ENCODE measurements at regions not wholly inside any gene's neighbourhood (a gene's known extent, or its start where the extent isn't known, plus 50 kb on each side); places are given as distances from the start of the nearest gene placed in this dataset.
"Not testable (repeated sequence)": the region's sequence is repeated elsewhere in the genome, so short reads cannot be mapped to it uniquely, and the experiment has no call there.

DNA sequence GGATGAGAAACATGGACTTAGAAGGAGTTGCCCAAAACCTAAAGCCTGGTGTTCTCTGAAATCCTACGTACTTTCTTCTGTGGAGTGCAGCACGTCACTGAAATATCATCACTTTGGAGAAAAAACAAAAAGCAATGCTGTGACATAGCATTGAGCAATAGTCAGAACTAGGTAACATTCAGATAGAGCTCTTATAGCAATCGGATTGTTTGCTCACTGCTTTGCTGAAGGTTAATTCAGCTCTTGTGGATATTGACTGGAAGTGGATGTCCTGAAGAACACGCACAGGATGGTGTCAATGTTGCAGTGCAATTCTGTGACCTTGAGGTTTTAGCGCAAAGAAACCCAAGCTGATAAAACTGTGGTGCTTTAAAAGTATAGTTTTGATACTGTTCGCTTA, 114.2 kb upstream of the GRXCR1 start:
- H3K27ac Mint-ChIP-seq, result no peak overlapping the region
- H3K36me3 Mint-ChIP-seq, result no peaks in the 10 kb centered on the region
- DNase-seq, result no peak
- no peaks in the 10 kb centered on the region for H3K4me1 Mint-ChIP-seq
- CTCF ChIA-PET, result no interaction called here
- no peaks in the 10 kb centered on the region for H3K27me3 Mint-ChIP-seq
- H3K9me3 Mint-ChIP-seq, result no peaks in the 10 kb centered on the region
- no peak overlapping the region for H3K4me3 Mint-ChIP-seq

DNA sequence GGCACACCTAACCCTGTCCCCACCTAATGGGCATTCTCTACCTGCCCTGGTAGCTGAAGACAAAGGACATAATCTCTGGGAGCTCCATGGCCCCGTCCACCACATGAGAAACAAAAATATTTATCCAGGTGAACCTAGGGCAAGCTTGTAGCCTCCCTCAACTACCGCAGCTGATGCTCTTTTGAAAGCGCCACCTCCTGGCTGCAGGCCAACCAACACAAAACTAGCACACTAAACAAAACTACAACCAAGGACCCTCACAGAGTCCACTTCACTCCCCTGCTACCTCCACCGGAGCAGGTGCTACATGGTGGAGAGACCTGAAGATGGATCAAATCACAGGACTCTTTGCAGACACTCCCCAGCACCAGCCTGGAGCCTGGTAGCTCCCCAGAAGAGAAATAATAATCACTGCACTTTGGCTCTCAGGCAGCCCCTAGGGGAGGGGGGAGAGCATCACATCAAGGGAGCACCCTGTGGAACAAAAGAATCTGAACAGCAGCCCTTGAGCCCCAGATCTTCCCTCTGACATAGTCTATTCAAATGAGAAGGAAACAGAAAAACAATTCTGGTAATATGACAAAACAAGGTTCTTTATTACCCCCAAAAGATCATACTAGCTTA, 111.3 kb upstream of the ATP8A1 start:
- no peaks in the 10 kb centered on the region for H3K27me3 Mint-ChIP-seq
- H3K4me3 Mint-ChIP-seq, result no peak overlapping the region
- no peak for DNase-seq
- H3K27ac Mint-ChIP-seq, result no peak overlapping the region
- no peaks in the 10 kb centered on the region for H3K4me1 Mint-ChIP-seq
- no peaks in the 10 kb centered on the region for H3K9me3 Mint-ChIP-seq
- CTCF ChIA-PET, result interaction anchor here (0.6 to 3.8 kb wide), 5 partner anchors 9 to 200 kb away, joined by 3 to 30 read pairs (median 3); no protein-coding TSS in a partner anchor
- H3K36me3 Mint-ChIP-seq, result no peaks in the 10 kb centered on the region

DNA sequence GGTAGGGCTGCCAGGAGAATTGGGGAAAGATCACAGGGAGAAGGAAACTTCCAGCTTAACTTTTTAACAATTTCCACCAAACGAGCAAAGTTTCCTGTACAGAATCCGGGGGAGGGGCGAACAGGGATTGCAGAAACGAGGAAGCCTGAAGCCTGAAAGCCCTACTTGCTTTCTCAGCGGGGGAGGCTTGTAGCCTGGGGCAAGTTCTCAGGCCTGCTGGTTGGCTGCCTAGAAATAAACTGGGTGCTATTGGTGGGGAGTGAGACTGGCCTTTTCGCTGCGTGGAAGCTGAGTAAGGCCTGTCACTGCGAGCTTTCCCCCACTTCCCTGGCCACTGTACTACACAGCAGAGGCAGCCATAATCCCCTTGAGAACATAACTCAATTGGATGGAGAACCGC, 110.8 kb upstream of the ATP8A1 start:
- H3K4me3 Mint-ChIP-seq, result no peak overlapping the region
- no peak overlapping the region for H3K27ac Mint-ChIP-seq
- no peaks in the 10 kb centered on the region for H3K27me3 Mint-ChIP-seq
- DNase-seq, result no peak
- H3K36me3 Mint-ChIP-seq, result no peaks in the 10 kb centered on the region
- no peaks in the 10 kb centered on the region for H3K9me3 Mint-ChIP-seq
- H3K4me1 Mint-ChIP-seq, result no peaks in the 10 kb centered on the region
- CTCF ChIA-PET, result interaction anchor here (1.1 to 3.8 kb wide), 4 partner anchors 17 to 200 kb away, joined by 3 to 30 read pairs (median 4); no protein-coding TSS in a partner anchor

DNA sequence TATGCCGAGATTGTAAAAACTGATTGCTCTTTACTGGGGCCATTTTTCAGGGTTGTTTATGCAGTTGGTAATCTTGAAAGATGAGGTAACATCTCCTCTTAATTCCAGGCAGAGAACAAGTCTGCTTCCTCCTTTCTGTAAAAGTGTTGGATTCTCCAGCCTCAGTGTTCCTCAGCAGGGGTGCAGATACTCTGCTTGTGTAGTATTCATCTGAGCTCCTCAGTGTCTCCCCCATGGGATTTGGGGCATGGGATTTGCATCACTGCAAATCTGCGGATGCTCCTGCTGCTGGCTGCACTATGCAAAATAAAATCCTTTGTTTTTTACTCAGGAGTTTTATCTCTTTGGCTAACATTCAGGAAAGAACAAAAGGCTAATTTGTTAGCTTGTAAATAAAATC, 104.9 kb upstream of the ATP8A1 start:
- H3K36me3 Mint-ChIP-seq, result no peaks in the 10 kb centered on the region
- no peaks in the 10 kb centered on the region for H3K9me3 Mint-ChIP-seq
- DNase-seq, result no peak
- H3K4me3 Mint-ChIP-seq, result no peak overlapping the region
- CTCF ChIA-PET, result no interaction called here
- no peaks in the 10 kb centered on the region for H3K4me1 Mint-ChIP-seq
- no peaks in the 10 kb centered on the region for H3K27me3 Mint-ChIP-seq
- no peak overlapping the region for H3K27ac Mint-ChIP-seq

DNA sequence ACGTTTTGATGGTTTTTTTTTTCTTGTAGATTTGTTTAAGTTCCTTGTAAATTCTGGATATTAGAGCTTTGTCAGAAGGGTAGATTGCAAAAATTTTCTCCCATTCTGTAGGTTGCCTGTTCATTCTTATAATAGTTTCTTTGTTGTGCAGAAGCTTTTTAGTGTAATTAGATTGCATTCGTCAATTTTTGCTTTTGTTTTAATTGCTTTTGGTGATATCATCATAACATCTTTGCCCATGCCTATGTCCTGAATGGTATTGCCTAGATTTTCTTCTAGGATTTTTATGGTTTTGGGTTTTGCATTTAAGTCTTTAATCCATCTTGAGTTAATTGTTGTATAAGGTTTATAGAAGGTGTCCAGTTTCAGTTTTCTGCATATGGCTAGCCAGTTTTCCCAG, 98.1 kb upstream of the ATP8A1 start:
- CTCF ChIA-PET, H3K4me1 Mint-ChIP-seq, H3K27me3 Mint-ChIP-seq, DNase-seq, H3K4me3 Mint-ChIP-seq, H3K9me3 Mint-ChIP-seq, H3K36me3 Mint-ChIP-seq, H3K27ac Mint-ChIP-seq: not testable (repeated sequence)

DNA sequence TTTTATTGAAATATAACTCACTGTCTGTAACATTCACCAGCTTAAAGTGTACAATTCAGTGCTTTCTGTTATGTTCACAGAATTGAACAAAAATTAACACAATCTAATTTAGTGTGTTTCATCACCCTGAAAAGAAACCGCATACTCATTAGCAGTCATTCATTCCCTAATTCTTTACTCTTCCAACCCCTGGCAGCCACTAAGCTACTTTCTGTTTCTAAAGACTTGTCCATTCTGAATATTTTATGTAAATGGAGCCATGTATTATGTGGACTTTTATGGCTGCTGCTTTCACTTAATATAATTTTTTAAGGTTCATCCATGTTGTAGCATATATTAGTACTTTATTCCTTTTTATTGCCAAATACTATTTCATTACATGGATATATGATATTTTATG, 94.7 kb upstream of the ATP8A1 start:
- H3K9me3 Mint-ChIP-seq, result no peaks in the 10 kb centered on the region
- no peaks in the 10 kb centered on the region for H3K27me3 Mint-ChIP-seq
- no peaks in the 10 kb centered on the region for H3K36me3 Mint-ChIP-seq
- no peak overlapping the region for H3K27ac Mint-ChIP-seq
- no peak for DNase-seq
- CTCF ChIA-PET, result interaction anchor here (4.4 kb wide), 1 partner anchor 183 kb away, joined by 19 read pairs; no protein-coding TSS in a partner anchor
- H3K4me3 Mint-ChIP-seq, result no peak overlapping the region
- H3K4me1 Mint-ChIP-seq, result no peaks in the 10 kb centered on the region

DNA sequence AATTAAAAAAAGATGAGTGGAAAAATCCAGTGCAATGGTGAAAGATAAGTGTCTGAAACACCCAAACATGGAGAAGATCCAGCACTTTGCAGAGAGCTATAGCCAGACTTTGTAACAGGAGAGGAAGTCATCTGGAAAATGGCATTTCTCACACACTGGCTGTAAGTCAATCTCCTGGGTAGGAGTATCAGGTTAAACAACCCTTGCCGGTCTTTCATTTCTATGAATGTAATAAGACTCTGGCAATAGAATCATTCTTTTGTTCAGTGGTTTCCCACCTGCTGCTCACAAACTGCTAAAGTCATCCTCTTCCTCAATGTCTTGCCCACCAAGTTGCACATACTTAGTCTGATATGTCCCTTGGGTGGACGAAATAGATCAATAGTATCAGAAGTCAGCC, 94.0 kb upstream of the ATP8A1 start:
- no peaks in the 10 kb centered on the region for H3K4me1 Mint-ChIP-seq
- CTCF ChIA-PET, result interaction anchor here (4.4 kb wide), 1 partner anchor 182 kb away, joined by 19 read pairs; no protein-coding TSS in a partner anchor

DNA sequence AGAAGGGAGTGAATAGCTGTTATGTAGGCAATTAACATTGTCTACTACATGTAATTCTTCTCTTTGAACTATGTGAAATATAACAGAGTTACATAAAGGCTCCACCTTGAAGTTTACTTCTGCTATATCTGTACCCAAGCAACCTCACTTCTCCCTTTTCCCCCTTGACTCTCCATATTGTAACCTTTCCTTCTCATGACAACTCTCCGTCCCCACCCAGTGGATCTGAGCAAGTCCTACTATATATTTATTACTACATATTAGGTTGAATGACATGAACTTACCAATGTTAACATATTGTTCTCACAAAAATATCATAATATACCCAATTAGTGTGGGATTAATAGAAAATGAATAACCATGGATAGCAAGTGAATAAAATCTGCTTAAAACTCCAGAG, 93.2 kb upstream of the ATP8A1 start:
- Mint-ChIP-seq H3K27me3 (no peaks in the 10 kb centered on the region), H3K4me1 (no peaks in the 10 kb centered on the region), H3K36me3 (no peaks in the 10 kb centered on the region), H3K4me3 (no peak overlapping the region), H3K9me3 (peaks cover 4% of the 10 kb centered on the region), H3K27ac (no peak overlapping the region)
- DNase-seq, result peak; percentile 34
- CTCF ChIA-PET, result interaction anchor here (0.5 to 4.4 kb wide), 3 partner anchors 166 to 379 kb away, joined by 3 to 19 read pairs (median 3); no protein-coding TSS in a partner anchor

More for the DNA sequence above, 94.0 kb upstream of the ATP8A1 start:
- no peaks in the 10 kb centered on the region for H3K36me3 Mint-ChIP-seq
- H3K4me3 Mint-ChIP-seq, result no peak overlapping the region
- H3K9me3 Mint-ChIP-seq, result no peaks in the 10 kb centered on the region
- H3K27me3 Mint-ChIP-seq, result no peaks in the 10 kb centered on the region
- no peak for DNase-seq
- H3K27ac Mint-ChIP-seq, result no peak overlapping the region

DNA sequence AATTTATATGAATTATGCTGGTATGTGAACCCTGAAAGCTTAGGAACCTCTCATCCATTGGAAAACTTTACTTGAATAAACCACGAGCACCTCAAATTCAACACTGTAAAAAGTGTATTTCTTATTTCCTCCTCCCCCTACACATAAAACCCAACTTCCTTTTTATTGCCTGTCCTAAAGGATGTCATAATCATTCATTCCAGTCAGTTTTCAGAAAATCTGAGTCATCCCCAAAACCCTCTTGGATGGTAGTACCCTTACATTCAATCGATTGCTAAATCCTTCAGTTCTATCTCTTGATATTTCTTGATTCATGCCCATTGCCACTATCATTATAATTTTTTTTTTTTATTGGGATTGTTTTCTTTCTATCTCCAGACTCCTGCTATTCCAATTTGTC, 91.1 kb upstream of the ATP8A1 start:
- no peak overlapping the region for H3K27ac Mint-ChIP-seq
- H3K4me3 Mint-ChIP-seq, result no peak overlapping the region
- H3K36me3 Mint-ChIP-seq, result no peaks in the 10 kb centered on the region
- no peaks in the 10 kb centered on the region for H3K27me3 Mint-ChIP-seq
- no peaks in the 10 kb centered on the region for H3K4me1 Mint-ChIP-seq
- no peak for DNase-seq
- peaks cover 4% of the 10 kb centered on the region for H3K9me3 Mint-ChIP-seq
- CTCF ChIA-PET, result interaction anchor here (0.7 to 4.4 kb wide), 2 partner anchors 116 to 180 kb away, joined by 3 to 19 read pairs; no protein-coding TSS in a partner anchor

DNA sequence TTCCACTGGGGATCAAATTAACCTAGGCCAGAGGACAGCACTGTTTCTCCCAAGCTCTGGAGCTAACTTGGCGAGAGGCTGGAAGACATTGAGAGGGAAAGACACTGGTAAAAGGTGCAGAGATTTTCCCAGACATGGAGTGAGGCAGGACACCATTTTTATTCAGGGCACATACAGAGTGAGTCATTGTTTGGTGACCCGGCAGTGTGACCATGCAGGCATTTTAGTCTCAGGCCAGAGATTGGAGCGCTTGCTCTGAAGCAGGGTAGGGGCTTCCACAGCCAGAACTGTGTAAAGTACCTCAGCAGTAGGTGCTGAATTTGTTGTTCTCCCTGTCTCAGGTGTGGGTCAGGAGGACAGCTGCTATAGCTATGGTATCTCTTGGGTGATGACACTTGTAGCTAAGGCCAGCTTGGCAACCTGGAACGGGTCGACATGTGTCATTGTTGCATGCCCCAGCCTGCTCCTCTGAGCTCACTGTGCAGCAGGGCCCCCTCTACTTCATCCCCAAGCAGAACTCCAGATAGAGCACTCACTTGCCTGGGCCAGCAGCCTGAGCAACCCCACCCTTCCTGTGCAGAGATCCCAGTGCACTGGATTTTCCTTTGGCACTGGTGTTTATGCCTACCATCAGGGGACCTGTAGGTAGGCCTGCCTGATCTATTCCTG, 79.8 kb upstream of the ATP8A1 start:
- H3K36me3 Mint-ChIP-seq, result no peaks in the 10 kb centered on the region
- no peak overlapping the region for H3K4me3 Mint-ChIP-seq
- H3K27me3 Mint-ChIP-seq, result peaks cover 8% of the 10 kb centered on the region
- no peak overlapping the region for H3K27ac Mint-ChIP-seq
- H3K9me3 Mint-ChIP-seq, result peaks cover 2% of the 10 kb centered on the region
- CTCF ChIA-PET, result no interaction called here
- no peaks in the 10 kb centered on the region for H3K4me1 Mint-ChIP-seq
- DNase-seq, result no peak

DNA sequence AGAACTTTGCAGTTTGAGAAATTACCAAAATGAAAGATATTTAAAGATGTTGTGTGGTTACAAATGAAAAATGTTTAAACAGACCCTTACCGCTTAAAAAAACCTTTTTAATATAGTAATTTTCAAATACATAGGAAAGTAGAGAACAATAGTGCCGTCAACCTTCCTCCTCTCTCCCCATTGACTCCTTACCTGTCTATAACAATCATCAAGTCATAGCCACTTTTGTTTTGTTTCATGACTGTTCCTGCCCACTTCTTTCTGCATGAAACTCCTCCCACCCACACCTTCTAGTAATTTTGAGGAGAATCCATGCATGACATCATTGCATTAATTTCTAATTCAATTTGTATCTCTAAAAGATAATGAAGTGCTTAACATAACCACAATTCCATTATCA, 76.5 kb upstream of the ATP8A1 start:
- no peak for DNase-seq
- H3K27me3 Mint-ChIP-seq, result peaks cover 8% of the 10 kb centered on the region
- peaks cover 11% of the 10 kb centered on the region for H3K9me3 Mint-ChIP-seq
- no peaks in the 10 kb centered on the region for H3K4me1 Mint-ChIP-seq
- H3K27ac Mint-ChIP-seq, result no peak overlapping the region
- H3K36me3 Mint-ChIP-seq, result no peaks in the 10 kb centered on the region
- CTCF ChIA-PET, result no interaction called here
- no peak overlapping the region for H3K4me3 Mint-ChIP-seq

DNA sequence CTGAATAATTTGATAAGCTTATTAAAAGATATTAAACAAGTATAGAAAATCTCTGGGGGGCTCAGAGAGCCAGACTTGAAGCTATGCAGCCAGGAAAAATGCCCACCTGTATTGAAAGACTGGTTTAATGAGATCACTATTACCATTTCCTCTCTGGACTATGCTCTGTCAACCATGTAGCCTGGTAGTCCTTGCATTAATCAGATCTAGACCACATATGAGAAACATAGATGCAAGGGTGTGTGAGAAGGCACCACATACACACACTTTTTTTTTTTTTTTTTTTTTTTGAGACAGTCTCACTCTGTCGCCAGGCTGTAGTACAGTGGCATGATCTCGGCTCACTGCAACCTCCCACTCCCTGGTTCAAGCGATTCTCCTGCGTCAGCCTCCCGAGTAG, 75.9 kb upstream of the ATP8A1 start:
- no peak for DNase-seq
- H3K36me3 Mint-ChIP-seq, result no peaks in the 10 kb centered on the region
- no peaks in the 10 kb centered on the region for H3K4me1 Mint-ChIP-seq
- H3K27me3 Mint-ChIP-seq, result peaks cover 8% of the 10 kb centered on the region
- CTCF ChIA-PET, result no interaction called here
- H3K9me3 Mint-ChIP-seq, result peaks cover 11% of the 10 kb centered on the region
- no peak overlapping the region for H3K4me3 Mint-ChIP-seq
- H3K27ac Mint-ChIP-seq, result no peak overlapping the region

DNA sequence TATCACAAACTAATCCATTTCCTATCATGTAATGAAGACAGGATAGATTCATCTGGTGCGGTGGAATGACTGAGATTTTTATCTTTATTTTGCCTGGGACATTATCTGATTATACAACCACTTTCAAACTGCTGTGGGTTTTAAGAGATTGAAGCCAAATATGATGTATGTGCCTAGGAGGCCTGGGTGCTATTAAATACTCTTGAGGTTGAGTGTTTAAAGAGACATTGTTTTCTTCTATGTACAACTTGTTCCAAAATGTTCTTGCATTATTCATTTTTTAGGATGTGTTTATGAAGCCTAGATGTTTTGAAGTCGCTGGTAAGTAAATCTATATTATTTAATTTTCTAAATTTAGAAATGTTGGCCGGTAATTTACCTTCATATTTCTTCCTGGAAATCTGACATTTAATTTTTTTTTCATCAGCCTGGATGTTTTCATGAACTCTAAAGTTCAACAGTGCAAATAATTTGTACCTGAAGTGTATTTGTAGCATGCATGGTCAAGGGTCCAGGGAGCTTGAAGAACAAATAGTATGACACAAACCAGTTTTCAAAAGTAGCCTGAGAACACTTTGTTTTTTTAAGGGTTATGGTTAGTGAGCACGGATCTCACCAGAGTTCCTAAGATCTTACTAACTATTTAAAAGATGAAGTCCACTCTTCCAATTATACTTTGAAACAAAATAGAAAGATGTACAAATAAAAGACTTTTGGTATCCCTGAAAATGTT, 72.8 kb upstream of the ATP8A1 start:
- no peaks in the 10 kb centered on the region for H3K27me3 Mint-ChIP-seq
- H3K27ac Mint-ChIP-seq, result no peak overlapping the region
- no peak overlapping the region for H3K4me3 Mint-ChIP-seq
- CTCF ChIA-PET, result no interaction called here
- H3K4me1 Mint-ChIP-seq, result no peaks in the 10 kb centered on the region
- no peak for DNase-seq
- H3K36me3 Mint-ChIP-seq, result no peaks in the 10 kb centered on the region
- peaks cover 11% of the 10 kb centered on the region for H3K9me3 Mint-ChIP-seq

DNA sequence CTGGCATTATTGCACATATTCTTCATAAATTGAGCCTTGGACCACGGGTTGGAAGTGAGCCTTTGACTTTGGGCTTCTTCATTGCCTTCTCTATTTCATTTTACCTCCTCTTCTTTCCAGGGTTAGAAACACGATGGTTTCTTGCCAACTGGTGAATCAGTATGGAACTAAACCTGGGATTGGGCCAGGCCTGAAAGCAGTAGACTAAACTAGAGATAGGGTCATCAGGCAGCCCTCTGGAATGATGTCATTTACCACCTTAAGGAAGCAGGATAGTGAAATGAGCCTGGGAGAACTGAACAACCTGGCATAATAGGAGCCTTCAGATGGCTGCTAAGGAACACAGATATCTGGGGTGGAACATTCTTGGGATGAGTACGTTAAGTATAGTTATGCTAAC, 67.5 kb upstream of the ATP8A1 start:
- no peak for DNase-seq
- H3K9me3 Mint-ChIP-seq, result peaks cover 7% of the 10 kb centered on the region
- H3K4me3 Mint-ChIP-seq, result no peak overlapping the region
- H3K4me1 Mint-ChIP-seq, result no peaks in the 10 kb centered on the region
- CTCF ChIA-PET, result no interaction called here
- no peak overlapping the region for H3K27ac Mint-ChIP-seq
- no peaks in the 10 kb centered on the region for H3K36me3 Mint-ChIP-seq
- H3K27me3 Mint-ChIP-seq, result no peaks in the 10 kb centered on the region

DNA sequence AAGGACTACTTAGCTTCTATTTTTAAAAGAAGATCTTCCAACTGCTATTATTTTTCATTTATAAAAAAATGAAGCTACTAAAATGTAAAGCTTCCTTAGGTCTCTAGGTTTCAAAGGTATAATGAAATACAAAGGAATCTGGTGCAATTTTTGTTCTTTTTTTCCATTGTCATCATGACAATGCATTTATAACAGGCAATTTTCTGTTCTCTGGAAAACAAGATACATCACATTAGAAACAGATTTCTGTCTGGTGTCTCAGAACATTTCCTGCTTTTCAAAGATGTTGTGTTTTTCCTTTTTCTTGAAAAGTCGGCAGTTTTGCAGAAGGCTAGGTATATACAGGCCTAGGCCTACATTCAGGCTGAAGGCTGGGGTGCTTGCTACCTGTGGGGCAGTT, 63.6 kb upstream of the ATP8A1 start:
- CTCF ChIA-PET, result no interaction called here
- H3K27me3 Mint-ChIP-seq, result no peaks in the 10 kb centered on the region

More for the DNA sequence above, 63.6 kb upstream of the ATP8A1 start:
- H3K4me1 Mint-ChIP-seq, result no peaks in the 10 kb centered on the region
- no peak overlapping the region for H3K4me3 Mint-ChIP-seq
- no peaks in the 10 kb centered on the region for H3K9me3 Mint-ChIP-seq
- no peaks in the 10 kb centered on the region for H3K36me3 Mint-ChIP-seq
- no peak for DNase-seq
- no peak overlapping the region for H3K27ac Mint-ChIP-seq
